Ishikawa (cell line): ENCODE measurements at regions not wholly inside any gene's neighbourhood (a gene's known extent, or its start where the extent isn't known, plus 50 kb on each side); places are given as distances from the start of the nearest gene placed in this dataset.

Experiments
- CEBPB ChIP-seq: IDR thresholded peaks from 2 replicates; pipeline ENCODE4 v1.6.1; 2012
- CREB1 ChIP-seq: IDR thresholded peaks from 2 replicates; pipeline ENCODE4 v1.6.1; 2012; ENCODE audit warnings: low read depth
- EGR1 ChIP-seq: IDR thresholded peaks from 2 replicates; pipeline ENCODE4 v1.6.1; 2012
- EP300 ChIP-seq: IDR thresholded peaks from 2 replicates; pipeline ENCODE4 v1.6.1; 2012; ENCODE audit warnings: borderline replicate concordance
- FOXM1 ChIP-seq: IDR thresholded peaks from 2 replicates; pipeline ENCODE4 v1.6.1; 2012; ENCODE audit warnings: low read depth, borderline replicate concordance
- MAX ChIP-seq: IDR thresholded peaks from 2 replicates; pipeline ENCODE4 v1.6.1; 2012
- NFIC ChIP-seq: IDR thresholded peaks from 2 replicates; pipeline ENCODE4 v1.6.1; 2012
- RAD21 ChIP-seq: IDR thresholded peaks from 2 replicates; pipeline ENCODE4 v1.6.1; 2012; ENCODE audit warnings: low read depth
- REST ChIP-seq: IDR thresholded peaks from 2 replicates; pipeline ENCODE4 v1.6.1; 2012; ENCODE audit warnings: low read depth, mild to moderate bottlenecking
- TAF1 ChIP-seq: IDR thresholded peaks from 2 replicates; pipeline ENCODE4 v1.6.1; 2012; ENCODE audit warnings: low read depth, mild to moderate bottlenecking
- TCF12 ChIP-seq: IDR thresholded peaks from 2 replicates; pipeline ENCODE4 v1.6.1; 2012; ENCODE audit warnings: low read depth
- TEAD4 ChIP-seq: IDR thresholded peaks from 2 replicates; pipeline ENCODE4 v1.6.1; 2012
- USF1 ChIP-seq: IDR thresholded peaks from 2 replicates; pipeline ENCODE4 v1.6.1; 2012
- YY1 ChIP-seq: IDR thresholded peaks from 2 replicates; pipeline ENCODE4 v1.6.1; 2012; ENCODE audit warnings: low read depth
- ZBTB7A ChIP-seq: IDR thresholded peaks from 2 replicates; pipeline ENCODE4 v1.6.1; 2012; ENCODE audit warnings: low read depth

GRCh38 chr3:56977561-56977889 is 82.9 kb upstream of the SPATA12 start:
- TF ChIP-seq EP300, result no peak
- no peak for TF ChIP-seq CREB1
- no peak for TF ChIP-seq REST

- TF ChIP-seq RAD21 (no peak), EGR1 (no peak), TEAD4 (no peak), YY1 (no peak), TCF12 (no peak), ZBTB7A (no peak)
Observed at GRCh38 chr3:56976651-56977560, 83.6 kb upstream of the SPATA12 start.

- TF ChIP-seq TAF1 (no peak), NFIC (no peak), TCF12 (no peak), FOXM1 (no peak), EGR1 (no peak), USF1 (no peak), MAX (no peak), CREB1 (no peak), TEAD4 (no peak), EP300 (no peak), YY1 (no peak)
Observed at GRCh38 chr3:56975567-56975966, 84.9 kb upstream of the SPATA12 start.

- TF ChIP-seq CEBPB, result no peak
- TF ChIP-seq CREB1, result no peak
- TF ChIP-seq YY1, result no peak
- no peak for TF ChIP-seq NFIC
- no peak for TF ChIP-seq RAD21
- TF ChIP-seq TCF12, result no peak
- TF ChIP-seq FOXM1, result no peak
- no peak for TF ChIP-seq USF1
- no peak for TF ChIP-seq TEAD4
- TF ChIP-seq ZBTB7A, result no peak
- no peak for TF ChIP-seq EGR1
- no peak for TF ChIP-seq REST
- no peak for TF ChIP-seq MAX
- no peak for TF ChIP-seq TAF1
- no peak for TF ChIP-seq EP300
Observed at GRCh38 chr3:56974247-56974930, 86.1 kb upstream of the SPATA12 start.

GRCh38 chr3:56971816-56972215 is 88.6 kb upstream of the SPATA12 start:
- no peak for TF ChIP-seq FOXM1
- TF ChIP-seq REST, result no peak
- TF ChIP-seq USF1, result no peak
- TF ChIP-seq EGR1, result no peak
- TF ChIP-seq NFIC, result no peak
- no peak for TF ChIP-seq YY1
